GM19193 (cell line): ENCODE measurements at regions not wholly inside any gene's neighbourhood (a gene's known extent, or its start where the extent isn't known, plus 50 kb on each side); places are given as distances from the start of the nearest gene placed in this dataset.

ENCODE experiments used
- POLR2A ChIP-seq: IDR thresholded peaks from 4 replicates; pipeline ENCODE4 v1.6.1; 2011; ENCODE audit not compliant: insufficient read depth, insufficient read length; ENCODE audit errors: extremely low read depth

DNA sequence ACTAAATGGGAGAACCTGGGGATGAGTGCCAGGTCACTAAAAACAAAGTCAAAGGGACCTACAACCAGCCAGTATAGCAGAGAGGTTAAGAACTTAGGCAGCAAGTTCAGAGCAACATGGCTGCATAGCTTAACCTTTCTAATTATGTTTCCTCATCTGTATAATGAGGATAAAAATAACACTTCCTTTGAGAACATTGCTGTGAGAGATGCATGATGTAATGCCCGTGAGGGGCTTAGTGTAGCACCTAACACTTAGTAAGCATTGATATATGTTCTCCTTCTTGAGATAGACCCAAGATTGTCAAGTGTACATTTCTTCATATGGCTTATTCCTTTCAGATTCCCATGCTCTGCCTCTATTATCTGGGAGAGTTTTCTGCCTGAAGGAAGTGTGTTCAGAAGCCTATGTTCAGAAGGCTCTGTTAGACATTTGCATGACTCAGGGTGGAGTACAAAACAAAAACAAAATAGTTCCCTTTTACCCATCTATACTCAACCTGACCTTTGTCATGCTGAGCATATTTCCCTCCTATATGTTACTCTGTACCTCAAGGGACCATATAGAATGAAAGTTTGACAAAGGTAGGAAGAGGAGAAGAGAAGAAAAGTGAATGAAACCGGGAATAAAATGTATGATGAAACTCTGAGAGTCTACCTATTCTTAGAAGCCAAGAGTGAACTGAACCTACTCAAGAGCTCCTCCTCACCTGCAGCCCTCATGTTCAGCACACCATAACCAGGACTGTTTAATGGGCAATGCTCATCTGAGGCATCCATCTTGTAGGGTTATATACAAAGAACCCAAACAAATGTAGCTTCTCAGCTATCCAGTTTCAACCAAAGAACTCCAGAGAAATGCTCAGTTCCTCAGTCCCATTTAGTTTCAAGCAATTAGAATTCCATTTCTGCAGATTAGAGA, 70.7 kb upstream of the KCNMB2 start:
- no peak for TF ChIP-seq POLR2A

DNA sequence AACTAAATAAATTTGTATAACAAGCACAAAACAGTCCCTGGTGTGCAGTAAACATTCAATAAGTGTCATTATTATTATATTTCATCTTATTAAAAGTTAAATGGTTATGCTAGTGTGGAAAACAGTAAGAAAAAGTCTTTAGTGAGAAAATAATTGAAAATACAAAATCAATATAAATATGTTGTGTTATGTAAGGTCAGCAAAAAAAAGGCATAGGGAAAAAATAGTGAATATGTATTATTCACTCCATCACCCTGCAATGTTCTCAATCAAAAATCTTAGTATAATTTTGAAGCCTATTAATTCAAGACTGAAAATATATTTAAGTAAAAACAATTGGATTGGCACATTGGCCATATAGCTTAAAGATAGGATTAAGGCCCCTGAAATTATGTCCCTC, 63.3 kb upstream of the KCNMB2 start:
- no peak for TF ChIP-seq POLR2A

DNA sequence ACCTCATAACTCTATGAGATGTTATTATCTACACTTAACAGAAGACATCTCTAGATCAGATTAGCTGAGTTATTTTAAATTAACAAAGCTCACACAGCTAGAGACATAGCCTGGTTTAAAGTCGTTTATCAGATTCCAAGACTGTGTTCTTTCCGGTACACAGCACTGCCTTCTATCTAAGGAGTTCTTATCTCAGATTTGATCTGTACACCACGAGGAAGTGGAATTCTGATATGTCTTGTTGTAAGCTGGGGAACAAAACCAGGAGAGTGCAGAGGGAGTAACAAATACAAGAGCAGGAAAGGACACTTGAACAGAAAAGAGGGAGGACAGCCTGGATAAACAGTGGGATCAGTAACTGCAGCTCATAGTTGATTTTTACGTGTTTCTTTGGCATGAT, 61.7 kb upstream of the KCNMB2 start:
- TF ChIP-seq POLR2A = no peak

DNA sequence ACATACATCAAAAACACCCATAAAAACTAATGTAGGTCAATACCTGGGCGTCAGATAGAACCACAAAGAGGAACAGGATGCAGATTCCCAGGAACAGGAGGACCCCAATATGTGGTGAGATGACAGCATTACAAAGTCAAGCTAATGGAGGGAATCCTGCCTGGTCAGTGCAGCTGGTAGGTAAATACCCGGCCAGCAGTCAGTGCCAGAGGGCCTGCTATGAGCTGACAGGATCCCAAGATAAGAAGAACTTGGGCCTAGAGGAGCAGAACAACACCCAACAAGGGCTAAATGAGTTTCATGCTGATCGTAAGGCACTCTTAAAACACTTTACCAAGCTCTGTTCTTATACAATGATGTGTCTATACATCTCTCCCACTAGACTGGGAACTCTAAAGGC, 61.2 kb upstream of the KCNMB2 start:
- no peak for TF ChIP-seq POLR2A

DNA sequence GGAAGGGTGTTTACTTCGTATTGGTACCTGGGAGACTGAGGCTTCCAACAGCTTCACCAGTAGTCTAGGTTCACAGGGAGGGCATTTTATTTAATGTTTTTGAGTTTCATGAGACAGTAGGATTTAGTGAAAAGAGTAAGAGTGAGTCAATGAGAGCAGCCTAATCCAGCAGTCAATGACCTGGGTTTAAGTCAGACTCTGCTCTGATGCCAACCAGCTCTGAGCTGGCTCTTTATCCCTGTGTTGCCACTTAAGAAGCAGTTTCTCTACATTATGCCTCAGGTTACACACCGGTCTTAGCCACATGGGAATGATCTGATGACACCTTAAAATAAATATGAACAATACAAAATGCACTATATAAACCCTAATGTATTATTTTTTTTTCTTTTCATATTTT, 59.4 kb upstream of the KCNMB2 start:
- no peak for TF ChIP-seq POLR2A

DNA sequence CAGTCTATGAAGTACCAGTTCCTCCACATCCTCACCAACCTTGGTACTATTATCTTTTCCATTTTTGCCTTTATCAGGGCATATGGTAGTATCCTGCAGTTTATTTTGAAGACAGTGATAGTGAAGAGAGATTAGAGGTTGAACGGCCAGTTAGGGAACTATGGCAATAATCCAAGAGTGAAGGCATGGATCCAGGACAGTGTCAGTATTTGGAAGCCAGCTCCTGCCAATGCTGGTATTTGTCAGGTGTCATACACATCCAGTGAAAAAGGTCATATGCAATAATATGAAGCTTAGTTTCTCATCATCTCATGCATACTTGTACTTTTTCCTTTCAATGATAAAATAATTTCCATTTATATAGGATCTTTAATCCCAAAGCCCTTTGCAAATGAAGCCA, 56.8 kb upstream of the KCNMB2 start:
- TF ChIP-seq POLR2A = no peak

DNA sequence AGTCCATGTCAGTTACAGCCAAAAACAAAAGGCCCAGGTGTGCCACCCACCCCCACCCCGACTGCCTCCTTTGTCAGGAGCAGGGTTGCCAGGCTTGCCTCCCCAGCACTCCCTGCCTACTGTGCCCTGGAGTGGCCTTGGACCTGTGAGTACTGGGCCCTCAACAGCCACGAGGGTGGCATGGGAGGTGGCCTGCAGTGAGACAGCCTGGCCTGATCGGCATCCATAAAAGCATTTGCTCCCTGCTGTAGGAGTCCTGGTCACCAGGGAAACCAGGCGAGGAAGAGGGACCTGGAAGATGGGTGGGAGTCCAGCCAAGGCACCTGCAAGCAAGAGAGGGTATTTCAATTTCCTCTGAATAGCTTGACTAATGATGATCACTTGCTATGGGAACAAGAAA, 56.4 kb upstream of the KCNMB2 start:
- TF ChIP-seq POLR2A = no peak

DNA sequence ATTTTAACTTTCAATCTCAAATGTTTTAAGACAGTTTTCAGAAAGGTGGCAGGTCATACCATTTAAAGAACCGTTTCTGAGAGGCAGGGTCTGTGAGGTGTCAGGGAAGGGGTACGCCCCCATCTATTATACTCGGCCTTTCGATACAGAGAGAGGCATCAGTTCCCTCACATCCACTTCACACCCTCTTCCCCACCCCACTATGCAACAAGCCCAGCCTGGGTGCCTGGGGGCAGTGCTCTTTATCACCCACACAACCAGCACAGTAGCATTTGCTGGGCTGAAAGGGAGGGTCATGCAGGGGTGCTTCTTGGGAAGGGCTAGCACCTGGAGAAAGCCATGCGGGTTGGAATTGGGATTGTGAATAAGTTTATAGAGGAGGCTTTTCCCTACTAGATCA, 56.0 kb upstream of the KCNMB2 start:
- TF ChIP-seq POLR2A = no peak

DNA sequence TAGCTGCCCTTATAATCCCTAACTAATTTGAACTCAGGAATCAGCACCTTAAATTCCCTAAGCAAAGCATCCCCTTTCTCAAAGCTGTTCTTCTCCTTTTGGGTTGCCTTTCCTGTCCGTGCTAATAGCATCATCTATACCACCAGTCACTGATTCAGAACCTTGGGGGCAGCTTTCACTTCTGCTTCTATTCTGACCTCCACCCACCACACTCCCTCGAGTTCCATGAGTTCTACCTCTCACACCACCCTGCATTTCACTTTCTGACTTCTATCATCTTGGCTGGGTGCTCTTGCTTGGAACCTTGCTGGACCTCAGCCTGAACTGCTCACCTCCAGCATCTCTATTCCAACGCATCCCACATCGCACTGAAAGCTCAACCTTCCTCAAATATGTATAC, 55.4 kb upstream of the KCNMB2 start:
- TF ChIP-seq POLR2A = no peak

DNA sequence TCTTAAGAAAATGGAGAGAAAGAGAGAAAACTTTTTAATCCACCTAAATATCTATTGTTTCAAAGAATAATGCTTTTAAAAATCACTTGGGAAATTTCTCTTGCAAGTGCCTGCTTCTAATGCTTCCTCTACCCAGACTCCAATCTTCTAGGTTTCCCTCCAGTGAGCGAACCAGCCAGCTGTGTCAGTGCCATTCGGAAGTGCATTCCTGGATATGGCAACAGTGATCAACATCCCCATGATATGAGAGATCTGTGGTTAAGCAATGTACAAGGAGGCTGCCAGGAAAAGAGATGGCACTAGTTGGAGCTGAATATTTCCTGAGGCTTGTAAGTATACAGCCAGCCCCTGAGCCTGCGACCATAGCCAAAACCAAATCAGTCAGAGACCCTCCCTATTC, 53.3 kb upstream of the KCNMB2 start:
- no peak for TF ChIP-seq POLR2A

DNA sequence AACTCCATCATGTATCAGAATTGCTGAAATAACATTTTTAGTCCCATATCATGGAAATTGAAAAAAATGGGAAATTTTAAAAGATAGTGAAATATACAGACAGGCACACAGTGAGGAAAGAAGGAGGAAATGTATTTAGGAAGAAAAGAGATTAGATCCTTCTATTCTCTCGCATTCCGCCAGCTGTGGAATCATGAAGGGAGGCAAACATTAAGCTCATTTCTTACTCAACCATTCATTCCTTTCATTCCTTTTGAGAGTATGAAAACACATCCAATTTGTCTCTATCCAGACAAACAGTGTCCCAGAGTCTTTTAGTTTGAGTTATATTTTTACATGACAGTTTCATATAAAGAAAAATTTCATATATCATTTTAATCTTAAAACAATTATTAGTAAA, 52.5 kb upstream of the KCNMB2 start:
- TF ChIP-seq POLR2A = no peak

DNA sequence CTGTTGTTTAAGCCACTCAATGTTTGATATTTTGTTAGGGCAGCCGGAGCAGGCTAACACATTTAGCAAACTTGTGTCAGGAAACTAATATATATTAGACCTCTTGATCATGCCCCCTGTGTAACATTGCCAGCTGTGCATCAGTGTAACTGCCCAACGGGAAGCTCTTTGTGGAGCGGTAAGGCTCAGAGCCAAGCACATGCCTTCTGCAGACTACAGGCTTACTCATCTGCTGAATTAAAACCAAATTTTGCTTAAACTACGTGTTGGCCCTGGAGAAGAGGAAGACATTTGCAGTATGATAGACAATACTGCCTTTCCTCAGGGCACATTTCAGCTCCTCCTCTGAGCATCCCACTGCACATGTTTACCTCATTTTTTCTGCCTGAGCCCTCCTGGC, 50.5 kb upstream of the KCNMB2 start:
- TF ChIP-seq POLR2A = no peak
